GM12878 (cell line): ENCODE measurements at regions not wholly inside any gene's neighbourhood (a gene's known extent, or its start where the extent isn't known, plus 50 kb on each side); places are given as distances from the start of the nearest gene placed in this dataset.

Source experiments
- ATAC-seq: fragments of 200-7000 bp; cut with Tn5 transposase; 3 replicates; pipeline ENCODE4 v1.9.1; 2020; ENCODE audit warnings: mild to moderate bottlenecking, moderate library complexity
- BruUV-seq: library from RNA; stranded (reverse); fragments of 400-500 nt; replicated peaks from 2 replicates; lab custom pipeline; 2021; lab: Mats Ljungman, UMichigan
- CTCF ChIA-PET: fragments of 300-600 bp; sonication (Branson Sonifier 250); formaldehyde crosslinking; extraction: SDS; loops from one replicate; lab custom pipeline; 2021; ENCODE audit warnings: inconsistent platforms; lab: Yijun Ruan, JAX
- POLR2A ChIA-PET: fragments of 350-600 bp; formaldehyde crosslinking; extraction: SDS; loops from one replicate; lab custom pipeline; 2021; ENCODE audit warnings: inconsistent platforms; lab: Charles Lee
- RAD21 ChIA-PET: fragments of 300-600 bp; sonication (Branson Sonifier 250); formaldehyde crosslinking; loops from one replicate; lab custom pipeline; 2023; ENCODE audit warnings: antibody characterized with exemption; ENCODE audit not compliant: unreplicated experiment; lab: Charles Lee
- SMC1A ChIA-PET: fragments of 300-600 bp; sonication (Branson Sonifier 250); formaldehyde crosslinking; loops from one replicate; lab custom pipeline; 2023; ENCODE audit not compliant: unreplicated experiment, uncharacterized antibody; lab: Charles Lee
- DNase-seq: peaks from one replicate; pipeline ENCODE4 v3.0.0-alpha.2; 2011; ENCODE audit warnings: low read depth, low spot score
- FAIRE-seq: peaks from 3 replicates; lab custom pipeline; 2011; peaks lifted over from hg19 to GRCh38; lab: Jason Lieb, UNC
- H2AFZ ChIP-seq: 2 replicates; pipeline ENCODE4 v1.6.0; 2011; ENCODE audit warnings: low read depth, low read length, control low read depth; ENCODE audit not compliant: control insufficient read depth
- H3K27ac ChIP-seq: 2 replicates; pipeline ENCODE4 v1.5.1; 2011; ENCODE audit warnings: control low read depth; ENCODE audit not compliant: control insufficient read depth, insufficient read depth
- H3K27me3 ChIP-seq, 2 experiments: replicated peaks in 1 of 2; 2 replicates each; pipeline versions ENCODE4 v1.6.0 to v1.6.1; 2011; ENCODE audit warnings: low read length in 1 of 2; ENCODE audit not compliant: control insufficient read depth in 2 of 2, insufficient read depth in 2 of 2
- H3K36me3 ChIP-seq, 2 experiments: 2 replicates each; pipeline ENCODE4 v1.5.1; 2011; ENCODE audit warnings: low read length in 1 of 2; ENCODE audit not compliant: control insufficient read depth in 2 of 2, insufficient read depth in 2 of 2
- H3K4me1 ChIP-seq: 2 replicates; pipeline ENCODE4 v1.6.1; 2011; ENCODE audit warnings: mild to moderate bottlenecking, low read length, moderate library complexity, mixed read lengths; ENCODE audit not compliant: control insufficient read depth, insufficient read depth
- H3K4me2 ChIP-seq: 2 replicates; pipeline ENCODE4 v1.6.0; 2011; ENCODE audit warnings: control low read depth; ENCODE audit not compliant: control insufficient read depth, insufficient read depth
- H3K4me3 ChIP-seq: fragments of 200-600 bp; sonication (generic); 2 replicates; pipeline ENCODE4 v1.5.1; 2016
- H3K79me2 ChIP-seq: 2 replicates; pipeline ENCODE4 v1.6.0; 2011; ENCODE audit warnings: low read length; ENCODE audit not compliant: control insufficient read depth, insufficient read depth
- H3K9ac ChIP-seq: 2 replicates; pipeline ENCODE4 v1.8.0; 2011; ENCODE audit warnings: low read length, control low read depth, mixed read lengths; ENCODE audit not compliant: control insufficient read depth, insufficient read depth
- H3K9me3 ChIP-seq: replicated peaks from 3 replicates; pipeline ENCODE4 v1.5.1; 2011; ENCODE audit warnings: mild to moderate bottlenecking, low read length; ENCODE audit not compliant: control insufficient read depth, insufficient read depth
- H4K20me1 ChIP-seq: 2 replicates; pipeline ENCODE4 v1.6.0; 2011; ENCODE audit not compliant: control insufficient read depth, insufficient read depth
- BRCA1 ChIP-seq: IDR thresholded peaks from 2 replicates; pipeline ENCODE4 v1.6.1; 2011; ENCODE audit warnings: low read depth, low read length, improper control_type of control experiment
- CBX3 ChIP-seq: fragments of 200-600 bp; sonication (generic); IDR thresholded peaks from 2 replicates; pipeline ENCODE4 v1.6.1; 2016; ENCODE audit warnings: low read depth, borderline replicate concordance
- MTA2 ChIP-seq: fragments of 450-650 bp; IDR thresholded peaks from 2 replicates; pipeline ENCODE4 v1.6.1; 2016; ENCODE audit warnings: low read depth, mild to moderate bottlenecking, moderate library complexity
- NBN ChIP-seq: fragments of 450-650 bp; IDR thresholded peaks from 2 replicates; pipeline ENCODE4 v1.6.1; 2016
- PBX3 ChIP-seq: IDR thresholded peaks from 2 replicates; pipeline ENCODE4 v1.6.1; 2011; ENCODE audit warnings: mild to moderate bottlenecking, low read depth, low read length, moderate library complexity; ENCODE audit not compliant: insufficient replicate concordance
- POU2F2 ChIP-seq: IDR thresholded peaks from 3 replicates; pipeline ENCODE4 v1.6.1; 2011; ENCODE audit warnings: low read depth, mild to moderate bottlenecking, low read length, borderline replicate concordance
- SREBF1 ChIP-seq: IDR thresholded peaks from 2 replicates; pipeline ENCODE4 v1.6.1; 2012; ENCODE audit warnings: mild to moderate bottlenecking, low read length
- SUZ12 ChIP-seq: fragments of 200-600 bp; sonication (generic); IDR thresholded peaks from one replicate; pipeline ENCODE4 v1.6.1; 2018; ENCODE audit warnings: antibody characterized with exemption, mild to moderate bottlenecking; ENCODE audit not compliant: unreplicated experiment
- ZNF274 ChIP-seq: IDR thresholded peaks from one replicate; pipeline ENCODE4 v1.8.0; 2011; ENCODE audit not compliant: insufficient read length, insufficient read depth
- WGBS: methylation state at CpG from one replicate; pipeline ENCODE4 v1.1.6; 2016; ENCODE audit warnings: low lambda C conversion rate; ENCODE audit not compliant: insufficient replicate concordance, insufficient coverage; ENCODE audit errors: missing lambda C conversion rate; 5-methylcytosine and 5-hydroxymethylcytosine counted together
- in situ Hi-C: fragments of 300-500 bp; cut with MboI; formaldehyde crosslinking; loops from 9 replicates; pipeline ENCODE4 v1.14.3; 2018; ENCODE audit warnings: mixed read lengths
- intact Hi-C: fragments of 100-400 bp; cut with micrococcal nuclease; formaldehyde crosslinking; loops from one replicate; pipeline ENCODE4 v1.14.2; 2022; ENCODE audit not compliant: unreplicated experiment

GRCh38 chr3:159520638-159521037 lies 468.0 kb upstream of the IL12A start (continued):
- TF ChIP-seq SREBF1 (no peak), MTA2 (no peak), BRCA1 (no peak)

- RAD21 ChIA-PET = no interaction called here
- SMC1A ChIA-PET = no interaction called here
- no peak for FAIRE-seq
- in situ Hi-C loops = no loop called here
- no peaks in the 10 kb centered on the region for H3K4me1 ChIP-seq
- CTCF ChIA-PET = no interaction called here
- TF ChIP-seq SUZ12 (no peak), ZNF274 (no peak), NBN (no peak), POU2F2 (no peak), CBX3 (no peak), PBX3 (no peak)
- TF ChIP-seq, all 136 proteins: peak for 0
- Histone ChIP-seq H3K4me2 (no peak overlapping the region), H3K9me3 (no peaks in the 10 kb centered on the region), H4K20me1 (no peaks in the 10 kb centered on the region), H3K4me3 (no peak overlapping the region), H2AFZ (no peak overlapping the region), H3K27me3 (no peaks in the 10 kb centered on the region; a peak in 1 of 4 replicates), H3K36me3 (no peaks in the 10 kb centered on the region), H3K9ac (no peak overlapping the region), H3K79me2 (no peaks in the 10 kb centered on the region), H3K27ac (no peak overlapping the region)
- DNase-seq (no peak), ATAC-seq (no peak)
- BruUV-seq = no TSS peak
- POLR2A ChIA-PET = no interaction called here
- 45% methylated on average over 3 of the region's 3 CpGs for WGBS
- intact Hi-C loops = no loop called here
These were observed 466.4 kb upstream of the IL12A start for GRCh38 chr3:159522276-159522675.
